A549 (cell line): ENCODE measurements at regions not wholly inside any gene's neighbourhood (a gene's known extent, or its start where the extent isn't known, plus 50 kb on each side); places are given as distances from the start of the nearest gene placed in this dataset.

Experiments
- CBX2 ChIP-seq: fragments of 200-600 bp; sonication (generic); IDR thresholded peaks from 2 replicates; pipeline ENCODE4 v1.6.1; 2016; ENCODE audit warnings: low read depth, mild to moderate bottlenecking, borderline replicate concordance
- CTCF ChIP-seq: fragments of >200 bp; sonication (Bioruptor Twin); formaldehyde crosslinking; IDR thresholded peaks from 3 replicates; pipeline ENCODE4 v1.5.1; 2016
- EP300 ChIP-seq, 2 experiments: fragments of >200 bp; sonication (Bioruptor Twin); formaldehyde crosslinking; IDR thresholded peaks; 2 replicates in 1 of 2; 3 replicates in 1 of 2; pipeline ENCODE4 v1.6.1; 2016 to 2017
- GATA3 ChIP-seq: IDR thresholded peaks from 2 replicates; pipeline ENCODE4 v1.6.1; 2012; ENCODE audit warnings: borderline replicate concordance
- HMGXB4 ChIP-seq: fragments of 250-450 bp; sonication (Bioruptor Pico); IDR thresholded peaks from 2 replicates; pipeline ENCODE4 v1.5.0; 2021; ENCODE audit warnings: mild to moderate bottlenecking, moderate library complexity, borderline replicate concordance
- KDM1A ChIP-seq: fragments of 200-600 bp; sonication (generic); IDR thresholded peaks from 2 replicates; pipeline ENCODE4 v1.6.1; 2016; ENCODE audit warnings: low read depth, mild to moderate bottlenecking
- POLR2A ChIP-seq: IDR thresholded peaks from 2 replicates; pipeline ENCODE4 v1.6.1; 2012; ENCODE audit warnings: mild to moderate bottlenecking, low read length
- POLR2AphosphoS2 ChIP-seq: conservative IDR thresholded peaks from 2 replicates; pipeline ENCODE4 v1.6.1; 2012; ENCODE audit warnings: low read length, improper control_type of control experiment, inconsistent platforms
- RAD21 ChIP-seq, 2 experiments: fragments of >200 bp in 1 of 2; sonication (Bioruptor Twin) in 1 of 2; formaldehyde crosslinking in 1 of 2; IDR thresholded peaks in 1 of 2; conservative IDR thresholded peaks in 1 of 2; 2 replicates in 1 of 2; 3 replicates in 1 of 2; pipeline ENCODE4 v1.6.1; 2012 to 2018; ENCODE audit warnings: inconsistent platforms in 1 of 2
- ZFP36 ChIP-seq: fragments of 450-650 bp; IDR thresholded peaks from 2 replicates; pipeline ENCODE4 v1.6.1; 2014; ENCODE audit warnings: borderline replicate concordance; ENCODE audit not compliant: partially characterized antibody
- ZSCAN20 ChIP-seq: fragments of 250-450 bp; sonication (Bioruptor Pico); IDR thresholded peaks from 2 replicates; pipeline ENCODE4 v1.8.0; 2022; ENCODE audit warnings: mild to moderate bottlenecking, moderate library complexity
- TF ChIP-seq, protein P1 (sequence below): fragments of 150-350 bp; IDR thresholded peaks from 2 replicates; pipeline ENCODE4 v1.6.1; 2014; ENCODE audit warnings: low read depth, mild to moderate bottlenecking, low read length
- TF ChIP-seq, protein P2 (sequence below): fragments of 200-600 bp; sonication (generic); IDR thresholded peaks from 2 replicates; pipeline ENCODE4 v1.6.1; 2016; ENCODE audit warnings: antibody characterized with exemption, mild to moderate bottlenecking, moderate library complexity
- TF ChIP-seq, protein P3 (sequence below): fragments of >200 bp; sonication (Bioruptor Twin); formaldehyde crosslinking; IDR thresholded peaks from 2 replicates; pipeline ENCODE4 v1.6.1; 2016

- TF ChIP-seq CTCF (no peak), RAD21 (conservative IDR thresholded peaks at IDR 0.05 in 1 of 2, IDR thresholded peaks at IDR 0.05 in 1 of 2) (no peak), CBX2 (no peak), EP300 (IDR thresholded peaks at IDR 0.05) (no peak), POLR2A (no peak), GATA3 (no peak), POLR2AphosphoS2 (no peak), ZFP36 (no peak), KDM1A (no peak), HMGXB4 (no peak), ZSCAN20 (CRISPR knock-in tag) (no peak)
- TF ChIP-seq, protein P1, sequence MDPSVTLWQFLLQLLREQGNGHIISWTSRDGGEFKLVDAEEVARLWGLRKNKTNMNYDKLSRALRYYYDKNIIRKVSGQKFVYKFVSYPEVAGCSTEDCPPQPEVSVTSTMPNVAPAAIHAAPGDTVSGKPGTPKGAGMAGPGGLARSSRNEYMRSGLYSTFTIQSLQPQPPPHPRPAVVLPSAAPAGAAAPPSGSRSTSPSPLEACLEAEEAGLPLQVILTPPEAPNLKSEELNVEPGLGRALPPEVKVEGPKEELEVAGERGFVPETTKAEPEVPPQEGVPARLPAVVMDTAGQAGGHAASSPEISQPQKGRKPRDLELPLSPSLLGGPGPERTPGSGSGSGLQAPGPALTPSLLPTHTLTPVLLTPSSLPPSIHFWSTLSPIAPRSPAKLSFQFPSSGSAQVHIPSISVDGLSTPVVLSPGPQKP: no peak
- TF ChIP-seq, protein P2, sequence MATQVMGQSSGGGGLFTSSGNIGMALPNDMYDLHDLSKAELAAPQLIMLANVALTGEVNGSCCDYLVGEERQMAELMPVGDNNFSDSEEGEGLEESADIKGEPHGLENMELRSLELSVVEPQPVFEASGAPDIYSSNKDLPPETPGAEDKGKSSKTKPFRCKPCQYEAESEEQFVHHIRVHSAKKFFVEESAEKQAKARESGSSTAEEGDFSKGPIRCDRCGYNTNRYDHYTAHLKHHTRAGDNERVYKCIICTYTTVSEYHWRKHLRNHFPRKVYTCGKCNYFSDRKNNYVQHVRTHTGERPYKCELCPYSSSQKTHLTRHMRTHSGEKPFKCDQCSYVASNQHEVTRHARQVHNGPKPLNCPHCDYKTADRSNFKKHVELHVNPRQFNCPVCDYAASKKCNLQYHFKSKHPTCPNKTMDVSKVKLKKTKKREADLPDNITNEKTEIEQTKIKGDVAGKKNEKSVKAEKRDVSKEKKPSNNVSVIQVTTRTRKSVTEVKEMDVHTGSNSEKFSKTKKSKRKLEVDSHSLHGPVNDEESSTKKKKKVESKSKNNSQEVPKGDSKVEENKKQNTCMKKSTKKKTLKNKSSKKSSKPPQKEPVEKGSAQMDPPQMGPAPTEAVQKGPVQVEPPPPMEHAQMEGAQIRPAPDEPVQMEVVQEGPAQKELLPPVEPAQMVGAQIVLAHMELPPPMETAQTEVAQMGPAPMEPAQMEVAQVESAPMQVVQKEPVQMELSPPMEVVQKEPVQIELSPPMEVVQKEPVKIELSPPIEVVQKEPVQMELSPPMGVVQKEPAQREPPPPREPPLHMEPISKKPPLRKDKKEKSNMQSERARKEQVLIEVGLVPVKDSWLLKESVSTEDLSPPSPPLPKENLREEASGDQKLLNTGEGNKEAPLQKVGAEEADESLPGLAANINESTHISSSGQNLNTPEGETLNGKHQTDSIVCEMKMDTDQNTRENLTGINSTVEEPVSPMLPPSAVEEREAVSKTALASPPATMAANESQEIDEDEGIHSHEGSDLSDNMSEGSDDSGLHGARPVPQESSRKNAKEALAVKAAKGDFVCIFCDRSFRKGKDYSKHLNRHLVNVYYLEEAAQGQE: no peak
- TF ChIP-seq, protein P3, sequence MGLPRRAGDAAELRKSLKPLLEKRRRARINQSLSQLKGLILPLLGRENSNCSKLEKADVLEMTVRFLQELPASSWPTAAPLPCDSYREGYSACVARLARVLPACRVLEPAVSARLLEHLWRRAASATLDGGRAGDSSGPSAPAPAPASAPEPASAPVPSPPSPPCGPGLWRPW: no peak
Measured at GRCh38 chr4:124396333-124396732, 316.2 kb downstream of the ANKRD50 start.
